ENCODE measurements at regions not wholly inside any gene's neighbourhood (a gene's known extent, or its start where the extent isn't known, plus 50 kb on each side); places are given as distances from the start of the nearest gene placed in this dataset.

- DNase-seq (no peak), ATAC-seq (no peak)
- intact Hi-C loops (cut with DNase I, micrococcal nuclease), result no loop called here
Observed at GRCh38 chr18:42183746-42184145, 228.7 kb downstream of the PIK3C3 start.

- intact Hi-C loops (cut with DNase I, micrococcal nuclease), result no loop called here
- DNase-seq, result no peak
- ATAC-seq, result no peak
Observed at GRCh38 chr18:42184685-42185477, 229.8 kb downstream of the PIK3C3 start.

GRCh38 chr18:42185486-42185885, 230.5 kb downstream of the PIK3C3 start:
- DNase-seq (no peak), ATAC-seq (no peak)
- intact Hi-C loops (cut with DNase I, micrococcal nuclease), result no loop called here

DNA sequence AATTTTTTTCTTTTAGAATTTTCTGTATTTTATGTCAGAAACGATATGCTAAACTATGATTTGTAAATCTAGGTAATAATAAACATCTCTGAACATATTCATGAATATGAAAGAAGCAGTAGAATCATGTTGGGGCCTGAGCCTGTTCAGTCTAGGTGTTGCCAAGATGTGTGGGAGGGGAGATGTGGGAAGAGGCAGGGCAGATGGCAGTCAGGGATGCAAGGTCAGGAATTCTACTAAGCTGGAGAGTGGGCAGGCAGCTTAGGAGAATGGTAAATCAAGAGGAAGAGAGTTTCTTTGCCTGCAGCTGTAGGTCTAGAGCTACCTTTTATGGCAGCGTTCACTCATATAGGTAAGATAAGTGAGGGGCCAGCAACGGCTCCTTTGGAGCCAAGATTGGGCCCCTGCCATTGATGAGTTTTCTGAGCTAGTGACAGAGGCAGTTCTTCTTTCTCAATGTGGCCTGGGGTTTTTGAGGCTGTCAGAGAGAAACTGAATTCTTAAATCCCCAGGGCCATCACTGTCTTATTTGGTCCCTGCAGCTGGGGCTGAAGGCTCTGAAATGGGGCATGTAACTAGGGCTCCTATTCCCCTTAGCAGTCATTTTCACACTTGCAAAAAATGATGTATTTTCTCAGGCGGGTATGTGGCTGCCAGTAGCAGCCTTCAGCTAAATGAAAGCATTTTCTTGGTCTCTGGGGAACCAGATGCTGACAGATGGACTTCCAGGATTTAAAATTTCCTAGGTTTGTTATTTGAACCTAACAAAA, 232.8 kb downstream of the PIK3C3 start:
- ATAC-seq (no peak), DNase-seq (no peak)
- intact Hi-C loops (cut with DNase I, micrococcal nuclease), result no loop called here

GRCh38 chr18:42190643-42191042, 235.6 kb downstream of the PIK3C3 start:
- ATAC-seq (no peak), DNase-seq (no peak)
- intact Hi-C loops (cut with DNase I, micrococcal nuclease), result no loop called here

DNA sequence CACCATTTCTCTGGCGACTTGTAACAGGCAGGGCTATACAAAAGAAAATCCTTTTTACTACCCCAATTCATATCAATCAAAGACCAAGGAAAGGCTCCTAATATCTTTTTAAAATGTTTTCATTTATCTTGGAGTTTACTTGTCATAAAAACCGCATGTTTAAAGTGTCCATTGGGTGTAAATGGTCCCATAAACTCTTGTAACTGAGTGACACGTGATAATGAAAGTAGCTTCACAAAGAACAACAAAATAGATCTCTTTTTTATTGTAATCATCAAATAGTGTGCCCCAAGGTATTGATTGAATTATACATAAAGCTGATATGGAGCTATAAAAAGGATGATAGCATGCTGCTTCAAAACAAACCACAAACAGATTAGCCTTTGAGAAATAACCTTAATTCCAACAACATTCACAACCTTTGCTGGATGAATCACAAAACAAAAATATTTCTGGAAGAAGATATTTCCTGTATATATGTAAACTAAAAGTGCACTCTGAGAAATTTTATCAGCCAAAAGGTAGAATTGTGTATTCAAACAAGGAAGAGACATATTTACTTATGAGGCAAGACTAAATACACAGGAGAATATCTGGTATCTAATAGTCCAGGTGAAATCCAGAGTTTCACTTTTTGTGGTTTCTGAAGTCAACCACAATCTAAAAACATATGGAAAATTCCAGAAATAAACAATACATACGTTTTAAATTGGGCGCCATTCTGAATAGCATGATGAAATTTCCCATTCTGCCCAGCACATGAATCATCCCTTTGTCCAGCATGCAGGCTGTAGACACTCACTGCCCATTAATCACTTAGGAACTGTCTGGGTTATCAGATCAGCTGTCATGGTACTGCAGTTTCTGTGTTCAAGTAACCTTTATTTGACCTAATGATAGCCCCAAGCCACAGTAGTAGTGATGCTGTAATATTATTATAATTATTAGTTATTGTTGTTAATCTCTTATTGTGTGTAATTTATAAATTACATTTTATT, 237.5 kb downstream of the PIK3C3 start:
- intact Hi-C loops (cut with DNase I, micrococcal nuclease), result no loop called here
- DNase-seq, result no peak
- no peak for ATAC-seq

DNA sequence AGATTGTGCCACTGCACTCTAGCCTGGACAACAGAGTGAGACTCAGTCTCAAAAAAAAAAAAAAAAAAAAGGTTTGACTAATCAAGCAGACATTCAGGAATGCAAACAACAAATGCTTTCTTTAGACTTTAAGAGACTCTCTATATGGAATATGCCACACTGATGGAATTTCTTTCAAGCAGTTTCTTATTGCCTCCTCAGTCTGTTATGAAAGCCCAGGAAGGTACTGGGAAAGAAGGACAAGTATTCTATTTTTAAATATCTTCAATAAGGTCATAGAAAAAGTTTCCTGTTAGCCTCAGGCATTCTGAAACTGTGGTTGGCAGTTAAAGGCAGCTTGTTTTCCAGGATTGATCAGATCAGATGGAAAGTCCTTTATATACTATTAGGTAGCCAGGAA, 241.6 kb downstream of the PIK3C3 start:
- DNase-seq, result no peak
- intact Hi-C loops (cut with DNase I, micrococcal nuclease), result no loop called here
- ATAC-seq, result no peak

DNA sequence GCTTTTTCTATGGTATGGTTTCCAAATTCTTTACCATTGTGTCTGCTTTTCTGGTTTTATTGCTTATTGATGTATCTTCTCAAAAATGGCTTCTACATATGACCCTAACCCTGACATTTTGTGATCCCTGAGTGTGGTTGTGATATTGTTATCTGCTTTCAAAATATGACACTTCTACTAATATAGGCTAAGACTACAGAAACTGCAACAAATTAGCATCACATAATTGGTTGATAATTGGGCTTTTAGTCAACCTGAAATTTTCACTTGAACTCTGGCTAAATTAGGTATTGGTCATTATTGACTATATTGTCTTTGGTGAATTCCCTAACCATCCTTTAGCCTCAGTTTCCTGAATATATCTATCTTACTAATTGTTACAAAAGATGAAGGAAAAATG, 246.1 kb downstream of the PIK3C3 start:
- intact Hi-C loops (cut with DNase I, micrococcal nuclease), result no loop called here
- ATAC-seq (no peak), DNase-seq (no peak)

- intact Hi-C loops (cut with DNase I, micrococcal nuclease), result no loop called here
- no peak for DNase-seq
- no peak for ATAC-seq
Observed at GRCh38 chr18:42211201-42211600, 256.2 kb downstream of the PIK3C3 start.

- ATAC-seq (no peak), DNase-seq (no peak)
Observed at GRCh38 chr18:42222557-42222956, 267.5 kb downstream of the PIK3C3 start.

DNA sequence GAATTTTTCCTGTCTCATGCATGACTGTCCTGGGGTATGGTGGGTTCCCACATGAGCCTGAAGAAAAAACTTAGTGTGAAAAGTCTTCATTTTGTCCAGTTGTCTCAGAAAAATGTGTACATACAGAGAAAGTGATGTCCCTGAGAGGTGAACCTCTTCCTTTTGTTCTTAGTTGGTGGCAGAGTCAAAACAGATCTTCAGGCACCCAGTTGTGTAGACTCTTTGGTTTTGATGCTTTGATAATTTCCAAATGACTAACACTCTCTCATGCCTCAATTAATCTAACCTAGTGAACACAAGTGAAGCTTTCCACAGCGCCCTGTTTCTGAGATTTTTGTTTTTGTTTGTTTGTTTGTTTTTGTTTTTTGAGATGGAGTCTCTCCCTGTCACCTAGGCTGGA, 273.5 kb downstream of the PIK3C3 start:
- intact Hi-C loops (cut with DNase I, micrococcal nuclease), result no loop called here
- DNase-seq, result no peak
- ATAC-seq, result no peak

More at GRCh38 chr18:42222557-42222956, 267.5 kb downstream of the PIK3C3 start:
- intact Hi-C loops (cut with DNase I, micrococcal nuclease), result no loop called here

DNA sequence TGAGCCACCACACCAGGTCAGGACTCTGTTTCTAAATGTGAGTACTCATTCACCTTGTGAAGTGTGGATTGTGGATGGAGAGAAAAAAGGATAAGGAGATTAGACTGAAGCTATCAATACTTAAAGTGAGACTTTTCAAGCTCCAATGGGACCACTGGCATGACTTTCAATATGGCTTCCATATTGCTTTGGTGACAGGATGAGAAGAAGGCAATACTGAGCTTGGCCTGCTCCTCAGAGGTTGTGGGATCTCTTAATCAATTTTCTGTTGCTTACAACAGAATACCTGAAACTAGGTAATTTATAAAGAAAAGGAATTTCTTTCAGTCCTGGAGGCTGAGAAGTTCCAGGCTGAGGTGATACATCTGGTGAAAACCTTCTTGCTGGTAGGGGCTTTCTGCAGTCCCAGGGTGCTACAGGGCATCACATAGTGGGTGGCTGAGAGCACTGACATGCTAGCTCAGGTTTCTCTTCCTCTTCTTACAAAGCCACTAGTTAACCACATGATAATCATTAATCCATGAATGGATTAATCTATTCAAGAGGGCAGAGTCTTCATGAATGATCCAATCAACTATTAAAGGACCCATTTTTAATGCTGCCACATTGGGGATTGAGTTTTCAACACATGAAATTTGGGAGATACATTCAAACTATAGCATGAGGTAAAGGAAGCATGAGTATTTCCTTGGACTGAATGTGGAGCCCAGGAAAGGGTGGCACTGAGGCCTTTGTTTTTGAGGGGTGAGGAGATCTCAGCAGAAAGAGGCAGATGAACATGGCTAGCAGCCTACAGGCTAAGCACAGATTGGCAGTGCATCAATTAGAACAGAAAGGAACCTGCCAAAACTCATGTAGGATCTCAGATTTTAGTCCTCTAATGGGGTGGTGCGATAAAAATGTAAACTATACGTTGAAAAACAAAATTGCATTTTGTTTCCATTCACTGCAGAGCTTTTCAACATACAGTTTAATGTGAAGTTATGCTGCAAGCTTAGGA, 274.5 kb downstream of the PIK3C3 start:
- no peak for ATAC-seq
- intact Hi-C loops (cut with DNase I, micrococcal nuclease), result no loop called here
- no peak for DNase-seq

- no peak for ATAC-seq
- no peak for DNase-seq
- intact Hi-C loops (cut with DNase I, micrococcal nuclease), result no loop called here
Observed at GRCh38 chr18:42230636-42231035, 275.6 kb downstream of the PIK3C3 start.

DNA sequence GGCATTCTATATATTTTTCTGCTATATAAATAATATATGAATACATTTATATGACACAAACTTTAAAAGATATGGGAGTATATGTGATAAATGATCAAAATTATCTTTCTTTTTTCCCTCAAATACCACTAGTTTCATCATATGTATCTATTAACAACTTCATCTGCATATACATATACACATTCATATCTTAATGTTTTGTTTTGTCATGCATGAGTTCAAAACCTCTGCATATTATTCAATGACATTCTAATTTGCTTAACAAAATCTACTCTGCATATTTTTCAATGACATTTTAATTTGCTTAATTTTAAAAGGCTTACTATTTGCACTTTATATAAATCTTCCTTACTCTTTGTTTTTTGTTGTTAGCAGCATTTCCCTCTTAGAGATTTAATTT, 276.2 kb downstream of the PIK3C3 start:
- no peak for ATAC-seq
- intact Hi-C loops (cut with DNase I, micrococcal nuclease), result no loop called here
- DNase-seq, result no peak

- DNase-seq, result no peak
- ATAC-seq, result no peak
- intact Hi-C loops (cut with DNase I, micrococcal nuclease), result no loop called here
Observed at GRCh38 chr18:42231796-42232195, 276.8 kb downstream of the PIK3C3 start.

DNA sequence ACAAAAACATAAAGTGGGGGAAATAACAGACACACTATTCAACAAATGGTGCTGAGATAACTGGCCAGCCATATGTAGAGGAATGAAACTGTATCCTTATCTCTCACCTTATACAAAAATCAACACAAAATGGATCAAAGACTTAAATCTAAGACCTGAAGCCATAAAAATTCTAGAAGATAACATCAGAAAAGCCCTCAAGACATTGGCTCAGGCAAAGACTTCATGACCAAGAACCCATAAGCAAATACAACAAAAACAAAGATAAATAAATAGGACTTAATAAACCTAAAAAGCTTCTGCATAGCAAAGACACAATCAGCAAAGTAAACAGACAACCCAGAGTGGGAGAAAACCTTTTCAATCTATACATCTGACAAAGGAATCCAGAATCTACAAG, 278.9 kb downstream of the PIK3C3 start:
- ATAC-seq, result no peak
- intact Hi-C loops (cut with DNase I, micrococcal nuclease), result no loop called here
- DNase-seq, result no peak

DNA sequence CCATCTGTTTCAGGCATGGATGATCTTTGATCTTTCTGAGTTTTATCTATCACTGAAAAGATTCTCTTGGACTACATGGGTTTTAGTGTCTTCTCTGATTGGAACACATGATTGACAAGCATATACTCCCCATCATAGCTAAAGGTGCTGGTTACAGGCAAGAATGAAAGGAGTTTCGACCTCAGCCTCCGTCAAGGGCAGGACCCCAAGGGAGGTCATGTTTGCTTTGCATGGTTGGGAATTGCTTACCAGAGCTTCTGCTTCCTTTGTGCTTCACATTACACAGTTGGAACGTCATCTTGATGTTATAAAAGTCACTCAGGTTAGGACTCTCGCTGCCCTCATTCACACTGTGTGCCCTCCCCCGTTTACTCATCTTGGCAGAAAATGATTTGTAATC, 287.7 kb downstream of the PIK3C3 start:
- DNase-seq, result no peak
- intact Hi-C loops (cut with DNase I, micrococcal nuclease), result no loop called here
- no peak for ATAC-seq

DNA sequence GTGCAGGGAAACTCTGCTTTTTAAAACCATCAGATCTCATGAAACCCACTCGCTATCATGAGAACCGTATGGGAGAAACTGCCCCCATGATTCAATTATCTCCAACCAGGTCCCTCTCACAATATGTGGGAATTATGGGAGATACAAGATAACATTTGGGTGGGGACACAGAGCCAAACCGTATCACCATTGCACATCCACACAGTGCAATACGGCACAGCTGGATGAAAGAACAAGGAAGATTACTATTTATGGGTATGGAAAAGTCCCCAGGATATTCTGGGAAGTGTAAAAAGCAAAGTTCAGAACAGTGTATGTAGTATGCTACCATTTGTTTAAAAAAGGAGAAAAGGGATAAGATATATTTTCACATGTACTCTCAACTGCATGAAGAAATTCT, 290.1 kb downstream of the PIK3C3 start:
- no peak for DNase-seq
- ATAC-seq, result no peak
- intact Hi-C loops (cut with DNase I, micrococcal nuclease), result no loop called here
